ENCODE measurements at regions not wholly inside any gene's neighbourhood (a gene's known extent, or its start where the extent isn't known, plus 50 kb on each side); places are given as distances from the start of the nearest gene placed in this dataset.

- DNase-seq (ENCODE audit: insufficient read length, low spot score): no peak
- FAIRE-seq: no peak
These were observed 74.3 kb upstream of the KCNJ15 start for GRCh38 chr21:38182370-38182985.

- FAIRE-seq: no peak
- DNase-seq (ENCODE audit: insufficient read length, low spot score): no peak
These were observed 72.8 kb upstream of the KCNJ15 start for GRCh38 chr21:38183961-38184360.

- no peak for DNase-seq (ENCODE audit: insufficient read length, low spot score)
- FAIRE-seq: no peak
These were observed 70.0 kb upstream of the KCNJ15 start for GRCh38 chr21:38186661-38187270.

- FAIRE-seq (no peak), DNase-seq (ENCODE audit: insufficient read length, low spot score) (no peak)
These were observed 68.8 kb upstream of the KCNJ15 start for GRCh38 chr21:38188037-38188436.

DNA sequence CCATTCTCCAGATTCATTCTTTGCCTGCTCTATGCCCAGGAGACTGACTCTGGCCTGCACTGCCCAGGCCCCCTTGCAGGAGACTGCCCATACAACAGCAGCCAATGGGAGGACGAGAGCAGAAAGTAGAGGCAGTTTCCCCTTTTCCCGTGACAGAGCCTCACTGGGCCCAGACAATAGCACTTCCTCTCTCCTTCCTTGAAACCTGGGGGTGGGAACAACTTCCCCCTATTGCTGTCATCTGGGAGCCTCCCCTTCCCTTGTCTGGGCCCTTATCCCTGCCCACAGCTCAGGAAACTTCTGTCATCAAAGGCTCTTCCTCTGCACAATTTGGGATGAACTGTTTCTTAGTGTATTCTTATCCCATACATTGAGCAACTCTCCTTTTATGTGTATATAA, 60.8 kb upstream of the KCNJ15 start:
- no peak for DNase-seq (ENCODE audit: insufficient read length, low spot score)
- no peak for FAIRE-seq

DNA sequence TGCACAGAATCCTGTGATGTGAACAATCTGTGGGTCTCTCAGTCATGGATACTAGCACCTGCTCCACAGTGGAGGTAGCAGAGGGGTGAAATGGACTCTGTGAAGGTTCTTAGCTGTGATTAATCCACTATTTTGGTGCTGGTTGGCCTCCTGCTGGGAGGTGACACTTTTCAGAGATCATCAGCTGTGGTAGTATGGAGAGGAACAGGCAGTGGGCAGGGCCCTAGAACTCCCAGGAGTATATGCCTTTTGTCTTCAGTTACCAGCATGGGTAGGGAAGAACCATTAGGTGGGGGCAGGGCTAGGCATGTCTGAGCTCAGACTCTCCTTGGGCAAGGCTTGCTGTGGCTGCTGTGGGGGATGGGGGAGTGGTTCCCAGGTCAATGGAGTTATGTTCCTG, 54.0 kb upstream of the KCNJ15 start:
- no peak for DNase-seq (ENCODE audit: insufficient read length, low spot score)
- FAIRE-seq: no peak

DNA sequence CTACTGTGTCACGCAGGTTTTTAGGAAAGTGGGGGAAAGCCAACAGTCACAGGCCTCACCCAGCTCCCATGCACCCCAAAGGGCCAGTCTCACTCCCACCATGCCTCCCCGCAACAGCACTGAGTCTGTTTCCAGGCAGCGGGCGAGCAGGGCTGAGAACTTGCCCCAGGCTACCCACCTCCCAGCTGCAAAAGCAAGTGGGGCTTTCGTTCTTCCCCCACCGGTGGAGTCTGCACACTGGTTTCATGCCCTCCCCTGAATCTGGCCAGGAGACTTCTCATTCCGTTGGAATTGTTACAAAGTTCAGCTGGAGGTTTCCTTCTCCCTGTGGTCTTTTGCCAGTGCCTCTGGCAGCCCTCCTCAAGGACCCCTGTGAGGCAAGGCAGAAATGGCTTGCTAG, 53.6 kb upstream of the KCNJ15 start:
- DNase-seq (ENCODE audit: insufficient read length, low spot score) (no peak), FAIRE-seq (no peak)

DNA sequence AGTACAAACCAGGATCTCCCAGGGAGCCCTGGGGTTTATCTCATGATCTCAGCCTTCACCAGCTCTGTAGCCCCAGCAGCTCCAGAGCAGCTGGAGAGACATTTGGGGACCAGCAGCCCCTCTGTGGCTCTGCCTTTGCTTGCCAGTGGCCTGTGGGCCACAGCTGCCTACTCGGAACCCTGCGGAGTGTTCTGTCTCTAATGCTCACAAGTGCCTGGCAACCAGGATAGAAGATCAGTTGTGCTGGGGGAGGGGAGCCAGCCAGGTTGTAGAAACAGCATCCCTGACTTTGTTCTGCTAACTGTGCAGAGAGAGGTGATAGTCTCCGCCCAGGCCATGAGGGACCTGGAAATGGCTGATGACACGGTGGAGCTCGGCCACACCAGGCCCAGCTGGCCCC, 50.9 kb upstream of the KCNJ15 start:
- DNase-seq (ENCODE audit: insufficient read length, low spot score): no peak
- FAIRE-seq: no peak

DNA sequence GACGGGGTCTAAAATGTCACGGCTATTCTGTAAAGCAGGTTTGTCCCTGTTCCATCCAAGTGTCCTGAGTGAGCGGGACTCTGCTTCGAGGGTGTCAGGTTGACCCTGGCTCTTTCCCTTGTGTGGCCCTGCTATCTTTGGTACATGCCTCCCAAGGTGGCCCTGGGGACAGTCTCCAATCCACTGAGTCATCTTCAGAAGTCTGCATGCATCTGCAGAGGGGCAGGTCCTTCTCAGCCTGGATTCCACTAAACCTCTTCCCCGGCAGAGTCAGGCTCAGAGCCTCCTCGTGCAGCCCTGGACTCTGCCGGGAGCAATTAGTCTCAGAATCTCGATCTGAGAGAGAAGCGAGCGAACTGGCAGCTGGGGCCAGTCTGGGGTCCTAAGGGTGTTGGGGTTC, 50.1 kb upstream of the KCNJ15 start:
- no peak for FAIRE-seq
- no peak for DNase-seq (ENCODE audit: insufficient read length, low spot score)
